Kidney glomerular epithelial cell (primary cell): ENCODE measurements at regions not wholly inside any gene's neighbourhood (a gene's known extent, or its start where the extent isn't known, plus 50 kb on each side); places are given as distances from the start of the nearest gene placed in this dataset.

ENCODE experiments used
- DNase-seq: peaks from one replicate; lab custom pipeline; 2025; lab: John Stamatoyannopoulos, UW

GRCh38 chr1:163406772-163407171 lies 85.0 kb downstream of the NUF2 start:
- DNase-seq, result no peak

- no peak for DNase-seq
Observed at GRCh38 chr1:163408262-163408661, 86.5 kb downstream of the NUF2 start.

- peak; percentile 57 for DNase-seq
Observed at GRCh38 chr1:163410073-163410999, 88.6 kb downstream of the NUF2 start.

GRCh38 chr1:163412221-163412620 lies 90.5 kb downstream of the NUF2 start:
- no peak for DNase-seq

GRCh38 chr1:163414778-163415177 lies 93.0 kb downstream of the NUF2 start:
- no peak for DNase-seq

- no peak for DNase-seq
Observed at GRCh38 chr1:163421701-163422100, 99.9 kb downstream of the NUF2 start.

- no peak for DNase-seq
Observed at GRCh38 chr1:163422738-163423404, 101.1 kb downstream of the NUF2 start.

GRCh38 chr1:163426505-163427251 lies 104.9 kb downstream of the NUF2 start:
- no peak for DNase-seq

- no peak for DNase-seq
Observed at GRCh38 chr1:163427279-163427678, 105.5 kb downstream of the NUF2 start.

GRCh38 chr1:163436140-163436812 lies 114.5 kb downstream of the NUF2 start:
- no peak for DNase-seq

GRCh38 chr1:163439471-163439870 lies 117.7 kb downstream of the NUF2 start:
- DNase-seq, result no peak

GRCh38 chr1:163440090-163440489 lies 118.3 kb downstream of the NUF2 start:
- DNase-seq, result no peak

- no peak for DNase-seq
Observed at GRCh38 chr1:163442231-163442879, 120.6 kb downstream of the NUF2 start.

- no peak for DNase-seq
Observed at GRCh38 chr1:163442895-163443294, 121.1 kb downstream of the NUF2 start.

GRCh38 chr1:163443863-163444262 lies 122.1 kb downstream of the NUF2 start:
- no peak for DNase-seq

GRCh38 chr1:163444665-163445064 lies 122.9 kb downstream of the NUF2 start:
- DNase-seq, result no peak

GRCh38 chr1:163450986-163451385 lies 129.2 kb downstream of the NUF2 start:
- DNase-seq, result no peak

- DNase-seq, result no peak
Observed at GRCh38 chr1:163459539-163459938, 137.8 kb downstream of the NUF2 start.

- DNase-seq, result no peak
Observed at GRCh38 chr1:163467289-163467688, 145.5 kb downstream of the NUF2 start.

- peak; percentile 30 for DNase-seq
Observed at GRCh38 chr1:163471779-163472650, 150.3 kb downstream of the NUF2 start.
